ENCODE measurements at regions not wholly inside any gene's neighbourhood (a gene's known extent, or its start where the extent isn't known, plus 50 kb on each side); places are given as distances from the start of the nearest gene placed in this dataset.

- peak; percentile 83 for DNase-seq
Measured at GRCh38 chr2:8477552-8478470, 204.0 kb upstream of the ID2 start.

- peak; percentile 44 for DNase-seq
Measured at GRCh38 chr2:8478471-8478793, 203.4 kb upstream of the ID2 start.

GRCh38 chr2:8479298-8479697 lies 202.6 kb upstream of the ID2 start:
- DNase-seq, result peak; percentile 91

- DNase-seq, result no peak
Measured at GRCh38 chr2:8480915-8481314, 200.9 kb upstream of the ID2 start.

GRCh38 chr2:8481463-8482009 lies 200.3 kb upstream of the ID2 start:
- DNase-seq, result peak; percentile 94

- DNase-seq, result no peak
Measured at GRCh38 chr2:8482432-8482831, 199.4 kb upstream of the ID2 start.

- no peak for DNase-seq
Measured at GRCh38 chr2:8484502-8485283, 197.2 kb upstream of the ID2 start.

GRCh38 chr2:8485736-8486135 lies 196.1 kb upstream of the ID2 start:
- peak; percentile 41 for DNase-seq

GRCh38 chr2:8486141-8486540 lies 195.7 kb upstream of the ID2 start:
- no peak for DNase-seq

GRCh38 chr2:8487461-8487932 lies 194.4 kb upstream of the ID2 start:
- peak; percentile 63 for DNase-seq

- DNase-seq, result peak; percentile 63
Measured at GRCh38 chr2:8488001-8488738, 193.7 kb upstream of the ID2 start.

GRCh38 chr2:8489221-8489620 lies 192.6 kb upstream of the ID2 start:
- no peak for DNase-seq

GRCh38 chr2:8489751-8490150 lies 192.1 kb upstream of the ID2 start:
- DNase-seq, result no peak

GRCh38 chr2:8490166-8490721 lies 191.6 kb upstream of the ID2 start:
- no peak for DNase-seq

- DNase-seq, result peak; percentile 76
Measured at GRCh38 chr2:8491296-8492027, 190.4 kb upstream of the ID2 start.

GRCh38 chr2:8494151-8494550 lies 187.7 kb upstream of the ID2 start:
- no peak for DNase-seq

- DNase-seq, result no peak
Measured at GRCh38 chr2:8494589-8494988, 187.3 kb upstream of the ID2 start.

GRCh38 chr2:8495189-8495989 lies 186.5 kb upstream of the ID2 start:
- DNase-seq, result no peak

- DNase-seq, result no peak
Measured at GRCh38 chr2:8496079-8496478, 185.8 kb upstream of the ID2 start.

GRCh38 chr2:8496617-8497016 lies 185.2 kb upstream of the ID2 start:
- DNase-seq, result no peak

- peak; percentile 48 for DNase-seq
Measured at GRCh38 chr2:8498994-8499393, 182.9 kb upstream of the ID2 start.
